Right lobe of liver (tissue), 6 donors: ENCODE measurements at regions not wholly inside any gene's neighbourhood (a gene's known extent, or its start where the extent isn't known, plus 50 kb on each side); places are given as distances from the start of the nearest gene placed in this dataset.

Source experiments
- ATAC-seq, 4 donors: fragments of 200-7000 bp; cut with Tn5 transposase; one replicate each; pipeline ENCODE4 v1.9.1; 2020; ENCODE audit warnings: mild to moderate bottlenecking in 4 of 4, moderate library complexity in 4 of 4
- DNase-seq, 3 donors: peaks; one replicate each; pipeline ENCODE4 v3.0.0-alpha.2; 2020
- H3K27ac ChIP-seq, 3 donors: fragments of 200-600 bp; one replicate each; pipeline ENCODE4 v1.8.0; 2022
- H3K27me3 ChIP-seq, 2 donors: fragments of 200-600 bp; one replicate each; pipeline ENCODE4 v1.8.0; 2022
- H3K36me3 ChIP-seq, 4 donors: fragments of 200-600 bp; sonication (generic) in 1 of 4; one replicate each; pipeline versions ENCODE4 v1.5.1 to v1.8.0; 2017 to 2022; ENCODE audit warnings: control low read depth in 1 of 4
- H3K4me1 ChIP-seq, 4 donors: fragments of 200-600 bp; sonication (generic) in 1 of 4; one replicate each; pipeline versions ENCODE4 v1.5.1 to v1.8.0; 2017 to 2022; ENCODE audit warnings: control low read depth in 1 of 4
- H3K4me3 ChIP-seq, 3 donors: fragments of 200-600 bp; one replicate each; pipeline ENCODE4 v1.8.0; 2022
- H3K9me3 ChIP-seq, 4 donors: fragments of 200-600 bp; sonication (generic) in 1 of 4; one replicate each; pipeline versions ENCODE4 v1.5.1 to v1.8.0; 2017 to 2022; ENCODE audit warnings: control low read depth in 1 of 4
- CTCF ChIP-seq, 4 donors: fragments of 200-600 bp in 3 of 4; fragments of 450-650 bp in 1 of 4; IDR thresholded peaks; one replicate each; pipeline versions ENCODE4 v1.5.1 to v1.8.0; 2016 to 2022; ENCODE audit warnings: antibody characterized with exemption in 4 of 4, mild to moderate bottlenecking in 2 of 4
- POLR2A ChIP-seq: fragments of 450-650 bp; IDR thresholded peaks from one replicate; pipeline ENCODE4 v1.6.1; 2017; ENCODE audit warnings: antibody characterized with exemption, mild to moderate bottlenecking
- WGBS: methylation state at CpG from one replicate; pipeline ENCODE4 v1.1.6; 2018; ENCODE audit warnings: low coverage, low lambda C conversion rate; ENCODE audit not compliant: insufficient coverage; ENCODE audit errors: missing lambda C conversion rate; 5-methylcytosine and 5-hydroxymethylcytosine counted together
- intact Hi-C, 2 donors: fragments of 100-400 bp; cut with DNase I; formaldehyde crosslinking; loops; one replicate each; pipeline versions ENCODE4 v1.11.2 to v1.14.1; 2022
- donor health status: DM: no; HTN: yes; CAD: no.
- donor health status: DM: no; HTN: no; CAD: no.
- donor health status: DM: no; HTN: no; CAD: no.
- donor health status: DM: no; HTN: yes; CAD: no.
- donor health status: DM: no; HTN: yes; CAD: no.

- 94% methylated on average over 1 of the region's 1 CpG for WGBS
- TF ChIP-seq POLR2A (no peak), CTCF (IDR thresholded peaks at IDR 0.05) (no peak)
- Histone ChIP-seq H3K4me3 (no peak overlapping the region), H3K9me3 (no peaks in the 10 kb centered on the region), H3K27me3 (no peaks in the 10 kb centered on the region), H3K27ac (no peak overlapping the region), H3K36me3 (no peaks in the 10 kb centered on the region), H3K4me1 (no peaks in the 10 kb centered on the region)
- intact Hi-C loops: no loop called here
- ATAC-seq: no peak
- no peak for DNase-seq
Observed at GRCh38 chr18:73452866-73453265, 585.1 kb upstream of the NETO1 start.

GRCh38 chr18:73446502-73446901, 578.7 kb upstream of the NETO1 start:
- no peaks in the 10 kb centered on the region for H3K27me3 ChIP-seq
- ATAC-seq: no peak
- intact Hi-C loops: no loop called here
- TF ChIP-seq CTCF (IDR thresholded peaks at IDR 0.05) (no peak), POLR2A (no peak)
- H3K4me3 ChIP-seq: no peak overlapping the region
- no peaks in the 10 kb centered on the region for H3K36me3 ChIP-seq
- WGBS: 50% methylated on average over 4 of the region's 4 CpGs
- H3K4me1 ChIP-seq: no peaks in the 10 kb centered on the region
- no peak for DNase-seq
- no peaks in the 10 kb centered on the region for H3K9me3 ChIP-seq
- H3K27ac ChIP-seq: no peak overlapping the region

- Histone ChIP-seq H3K36me3 (no peaks in the 10 kb centered on the region), H3K4me3 (no peak overlapping the region), H3K9me3 (no peaks in the 10 kb centered on the region), H3K27me3 (no peaks in the 10 kb centered on the region), H3K4me1 (no peaks in the 10 kb centered on the region), H3K27ac (no peak overlapping the region)
- TF ChIP-seq CTCF (IDR thresholded peaks at IDR 0.05) (no peak), POLR2A (no peak)
- DNase-seq (no peak), ATAC-seq (no peak)
- intact Hi-C loops: no loop called here
- 33% methylated on average over 1 of the region's 1 CpG for WGBS
Observed at GRCh38 chr18:73431620-73432019, 563.8 kb upstream of the NETO1 start.

- intact Hi-C loops: no loop called here
- Histone ChIP-seq H3K9me3 (no peaks in the 10 kb centered on the region), H3K27ac (no peak overlapping the region), H3K27me3 (no peaks in the 10 kb centered on the region), H3K4me3 (no peak overlapping the region), H3K36me3 (no peaks in the 10 kb centered on the region), H3K4me1 (no peaks in the 10 kb centered on the region)
- TF ChIP-seq CTCF (IDR thresholded peaks at IDR 0.05) (no peak), POLR2A (no peak)
- ATAC-seq (no peak), DNase-seq (no peak)
Observed at GRCh38 chr18:73421010-73421409, 553.2 kb upstream of the NETO1 start.

GRCh38 chr18:73419531-73419930, 551.7 kb upstream of the NETO1 start:
- intact Hi-C loops: no loop called here
- DNase-seq (no peak), ATAC-seq (no peak)
- no peaks in the 10 kb centered on the region for H3K36me3 ChIP-seq
- H3K4me1 ChIP-seq: no peaks in the 10 kb centered on the region
- H3K27me3 ChIP-seq: no peaks in the 10 kb centered on the region
- H3K4me3 ChIP-seq: no peak overlapping the region
- TF ChIP-seq POLR2A: no peak
- TF ChIP-seq CTCF (IDR thresholded peaks at IDR 0.05): no peak
- 60% methylated on average over 4 of the region's 4 CpGs for WGBS
- H3K9me3 ChIP-seq: no peaks in the 10 kb centered on the region
- H3K27ac ChIP-seq: no peak overlapping the region
